Right cardiac atrium (tissue), 5 donors: ENCODE measurements at regions not wholly inside any gene's neighbourhood (a gene's known extent, or its start where the extent isn't known, plus 50 kb on each side); places are given as distances from the start of the nearest gene placed in this dataset.

Experiments
- ATAC-seq, 2 donors: fragments of 200-7000 bp; cut with Tn5 transposase; one replicate each; pipeline versions ENCODE4 v1.8.0 to v1.9.1; 2020; ENCODE audit warnings: moderate library complexity in 2 of 2, mild to moderate bottlenecking in 1 of 2
- DNase-seq, 3 donors: peaks; one replicate each; pipeline ENCODE4 v3.0.0-alpha.2; 2020
- H3K27ac ChIP-seq: one replicate; pipeline ENCODE4 v1.5.1; 2013; ENCODE audit warnings: mild to moderate bottlenecking, low read length, control low read depth, moderate library complexity
- H3K27me3 ChIP-seq: one replicate; pipeline ENCODE4 v1.6.1; 2013; ENCODE audit not compliant: control insufficient read depth, insufficient read depth
- H3K4me1 ChIP-seq: one replicate; pipeline ENCODE4 v1.6.1; 2013; ENCODE audit warnings: low read length; ENCODE audit not compliant: control insufficient read depth, insufficient read depth
- H3K4me3 ChIP-seq: one replicate; pipeline ENCODE4 v1.5.1; 2013; ENCODE audit warnings: low read length, control low read depth
- H3K9me3 ChIP-seq: one replicate; pipeline ENCODE4 v1.6.1; 2013; ENCODE audit warnings: low read length; ENCODE audit not compliant: control insufficient read depth
- WGBS: extraction: QIAGEN DNeasy Blood & Tissue Kit; methylation state at CpG from one replicate; pipeline ENCODE4 v1.1.7; 2013; 5-methylcytosine and 5-hydroxymethylcytosine counted together
- intact Hi-C, 4 donors: fragments of 100-400 bp; cut with DNase I; formaldehyde crosslinking; loops; one replicate each; pipeline versions ENCODE4 v1.11.0 to v1.14.0; 2022 to 2023
- donor health status: healthy with polysubstance abuse.
- donor health status: DM: no; HTN: yes; CAD: no.
- donor health status: DM: no; HTN: no; CAD: no.
- donor health status: DM: no; HTN: yes; CAD: no; lungs with severe emphysema.
- donor health status: DM: yes; HTN: yes; CAD: no.

GRCh38 chr11:92510591-92510990, 286.0 kb downstream of the FAT3 start:
- intact Hi-C loops = no loop called here
- Histone ChIP-seq H3K4me3 (no peak overlapping the region), H3K27ac (no peak overlapping the region), H3K4me1 (no peaks in the 10 kb centered on the region), H3K27me3 (no peaks in the 10 kb centered on the region), H3K9me3 (no peaks in the 10 kb centered on the region)
- ATAC-seq = no peak
- WGBS = 91% methylated on average over 1 of the region's 1 CpG
- DNase-seq = no peak

GRCh38 chr11:92511522-92512203, 287.0 kb downstream of the FAT3 start:
- no peak for ATAC-seq
- Histone ChIP-seq H3K27ac (no peak overlapping the region), H3K27me3 (no peaks in the 10 kb centered on the region), H3K4me3 (no peak overlapping the region), H3K9me3 (no peaks in the 10 kb centered on the region), H3K4me1 (no peaks in the 10 kb centered on the region)
- no peak for DNase-seq
- intact Hi-C loops = no loop called here
- 47% methylated on average over 1 of the region's 1 CpG for WGBS

GRCh38 chr11:92512204-92512569, 287.6 kb downstream of the FAT3 start:
- DNase-seq = no peak
- H3K9me3 ChIP-seq = no peaks in the 10 kb centered on the region
- no peaks in the 10 kb centered on the region for H3K4me1 ChIP-seq
- intact Hi-C loops = no loop called here
- H3K27ac ChIP-seq = no peak overlapping the region
- H3K27me3 ChIP-seq = no peaks in the 10 kb centered on the region
- ATAC-seq = no peak
- no peak overlapping the region for H3K4me3 ChIP-seq

- Histone ChIP-seq H3K9me3 (no peaks in the 10 kb centered on the region), H3K4me3 (no peak overlapping the region), H3K4me1 (no peaks in the 10 kb centered on the region), H3K27me3 (no peaks in the 10 kb centered on the region), H3K27ac (no peak overlapping the region)
- 73% methylated on average over 3 of the region's 3 CpGs for whole genome bisulfite sequencing
- ATAC-seq = no peak
- intact Hi-C loops = no loop called here
- DNase-seq = no peak
Observed at GRCh38 chr11:92523611-92524010, 299.0 kb downstream of the FAT3 start.

GRCh38 chr11:92524542-92524941, 299.9 kb downstream of the FAT3 start:
- H3K27ac ChIP-seq = no peak overlapping the region
- no peak for DNase-seq
- no peaks in the 10 kb centered on the region for H3K9me3 ChIP-seq
- no peak overlapping the region for H3K4me3 ChIP-seq
- no peaks in the 10 kb centered on the region for H3K27me3 ChIP-seq
- no peak for ATAC-seq
- WGBS = 89% methylated on average over 5 of the region's 5 CpGs
- intact Hi-C loops = no loop called here
- no peaks in the 10 kb centered on the region for H3K4me1 ChIP-seq

- Histone ChIP-seq H3K27ac (no peak overlapping the region), H3K27me3 (no peaks in the 10 kb centered on the region), H3K4me1 (no peaks in the 10 kb centered on the region), H3K9me3 (no peaks in the 10 kb centered on the region), H3K4me3 (no peak overlapping the region)
- intact Hi-C loops = no loop called here
- DNase-seq (no peak), ATAC-seq (no peak)
Observed at GRCh38 chr11:92527467-92527866, 302.8 kb downstream of the FAT3 start.

- no peak for ATAC-seq
- H3K27ac ChIP-seq = no peak overlapping the region
Observed at GRCh38 chr11:92528001-92528400, 303.4 kb downstream of the FAT3 start.

GRCh38 chr11:92531065-92531739, 306.6 kb downstream of the FAT3 start:
- DNase-seq = no peak
- intact Hi-C loops = no loop called here
- H3K4me1 ChIP-seq = no peaks in the 10 kb centered on the region
- no peak for ATAC-seq
- 78% methylated on average over 7 of the region's 7 CpGs for WGBS
- H3K27me3 ChIP-seq = no peaks in the 10 kb centered on the region
- no peaks in the 10 kb centered on the region for H3K9me3 ChIP-seq
- no peak overlapping the region for H3K4me3 ChIP-seq
- H3K27ac ChIP-seq = no peak overlapping the region

More at GRCh38 chr11:92528001-92528400, 303.4 kb downstream of the FAT3 start:
- intact Hi-C loops = no loop called here
- DNase-seq = no peak
- Histone ChIP-seq H3K4me3 (no peak overlapping the region), H3K4me1 (no peaks in the 10 kb centered on the region), H3K9me3 (no peaks in the 10 kb centered on the region), H3K27me3 (no peaks in the 10 kb centered on the region)
- WGBS = 78% methylated on average over 6 of the region's 6 CpGs

GRCh38 chr11:92533657-92534335, 309.2 kb downstream of the FAT3 start:
- 77% methylated on average over 3 of the region's 3 CpGs for WGBS
- Histone ChIP-seq H3K27ac (no peak overlapping the region), H3K4me1 (no peaks in the 10 kb centered on the region), H3K27me3 (no peaks in the 10 kb centered on the region), H3K4me3 (no peak overlapping the region), H3K9me3 (no peaks in the 10 kb centered on the region)
- DNase-seq (no peak), ATAC-seq (no peak)
- intact Hi-C loops = no loop called here

- H3K27me3 ChIP-seq = no peaks in the 10 kb centered on the region
- DNase-seq (no peak), ATAC-seq (no peak)
- 75% methylated on average over 4 of the region's 4 CpGs for WGBS
- H3K9me3 ChIP-seq = no peaks in the 10 kb centered on the region
- no peak overlapping the region for H3K27ac ChIP-seq
- intact Hi-C loops = no loop called here
- H3K4me1 ChIP-seq = no peaks in the 10 kb centered on the region
- H3K4me3 ChIP-seq = no peak overlapping the region
Observed at GRCh38 chr11:92536883-92537282, 312.3 kb downstream of the FAT3 start.

GRCh38 chr11:92540096-92540495, 315.5 kb downstream of the FAT3 start:
- DNase-seq = no peak
- H3K4me1 ChIP-seq = no peaks in the 10 kb centered on the region
- H3K4me3 ChIP-seq = no peak overlapping the region
- 85% methylated on average over 4 of the region's 4 CpGs for WGBS
- no peak overlapping the region for H3K27ac ChIP-seq
- intact Hi-C loops = no loop called here
- H3K27me3 ChIP-seq = no peaks in the 10 kb centered on the region
- ATAC-seq = no peak
- no peaks in the 10 kb centered on the region for H3K9me3 ChIP-seq
